COR-L47 (cell line): ENCODE measurements at regions not wholly inside any gene's neighbourhood (a gene's known extent, or its start where the extent isn't known, plus 50 kb on each side); places are given as distances from the start of the nearest gene placed in this dataset.

Experiments
- DNase-seq: peaks from one replicate; lab custom pipeline; 2025; lab: John Stamatoyannopoulos, UW

DNA sequence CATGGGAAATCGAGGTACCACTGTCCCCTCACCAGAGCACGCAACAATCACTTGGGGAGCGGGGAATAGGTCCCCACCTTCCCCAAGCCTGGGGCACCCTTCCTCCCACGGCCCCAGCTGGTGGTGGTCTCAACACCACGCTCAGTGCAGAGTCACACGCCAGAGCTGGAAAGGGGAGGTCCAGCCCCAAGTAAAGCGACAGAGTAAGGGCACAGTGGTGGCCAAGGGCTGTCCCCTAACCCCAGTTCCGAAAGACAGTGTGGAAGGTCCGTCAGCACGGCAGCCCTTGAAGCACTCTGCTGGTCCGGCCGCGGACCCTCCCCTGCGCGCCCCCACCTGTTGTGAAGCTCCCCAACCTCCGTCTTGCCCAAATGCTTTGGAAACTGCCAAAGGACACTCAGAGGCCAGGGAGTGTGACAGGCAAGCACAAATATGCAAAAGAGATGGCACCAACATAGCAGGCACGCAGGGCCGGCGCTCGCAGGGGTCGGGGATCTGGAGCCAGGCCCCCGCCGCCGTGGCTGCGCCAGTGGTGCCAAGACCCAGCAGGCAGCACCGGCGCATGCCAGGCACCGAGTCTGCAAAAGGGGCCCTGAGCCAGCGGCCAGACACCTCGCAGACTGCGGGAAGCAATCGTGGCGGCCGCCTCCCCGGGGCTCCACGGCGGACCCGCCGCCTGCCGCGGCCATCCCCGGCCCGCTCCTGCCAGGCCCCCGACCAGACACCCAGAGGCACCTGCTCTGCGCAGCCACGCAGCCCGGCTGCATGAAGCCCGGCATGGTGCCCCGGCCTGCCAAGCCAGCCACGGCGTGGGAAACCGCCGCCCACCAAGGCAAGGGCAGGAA is 51.6 kb upstream of the SRRM3 start:
- peak; percentile 50 for DNase-seq
